ENCODE measurements at regions not wholly inside any gene's neighbourhood (a gene's known extent, or its start where the extent isn't known, plus 50 kb on each side); places are given as distances from the start of the nearest gene placed in this dataset.
"Not testable (repeated sequence)": the region's sequence is repeated elsewhere in the genome, so short reads cannot be mapped to it uniquely, and the experiment has no call there.

DNA sequence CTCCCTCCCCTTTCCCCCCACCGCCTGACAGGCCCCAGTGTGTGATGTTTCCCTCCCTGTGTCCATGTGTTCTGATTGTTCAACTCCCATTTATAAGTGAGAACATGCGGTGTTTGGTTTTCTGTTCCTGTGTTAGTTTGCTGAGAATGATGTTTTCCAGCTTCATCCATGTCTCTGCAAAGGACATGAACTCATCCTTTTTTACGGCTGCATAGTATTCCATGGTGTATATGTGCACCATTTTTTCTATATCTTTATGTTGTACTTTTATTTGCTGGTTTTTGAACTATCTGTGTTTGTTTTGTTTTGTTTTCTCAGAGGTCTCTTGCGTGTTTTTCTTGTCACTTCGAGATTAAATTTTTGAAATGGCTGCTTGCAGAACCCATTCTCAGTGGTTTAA is 188.8 kb upstream of the SLIT2 start:
- H3K9me3 ChIP-seq (ENCODE audit: control insufficient read depth in 2 of 2, low read length in 2 of 2); H3K4me1 ChIP-seq (ENCODE audit: control insufficient read depth in 2 of 2, insufficient read depth in 2 of 2, low read length in 2 of 2): not testable (repeated sequence)

GRCh38 chr4:20062054-20062453 is 189.7 kb upstream of the SLIT2 start:
- Histone ChIP-seq H3K27me3 (ENCODE audit: control insufficient read depth in 2 of 2, insufficient read depth in 2 of 2, low read length in 2 of 2) (no peaks in the 10 kb centered on the region), H3K9ac (ENCODE audit: low read depth in 1 of 2, low read length in 2 of 2) (no peak overlapping the region), H3K4me1 (ENCODE audit: control insufficient read depth in 2 of 2, insufficient read depth in 2 of 2, low read length in 2 of 2) (no peaks in the 10 kb centered on the region), H3K36me3 (ENCODE audit: control insufficient read depth in 2 of 2, insufficient read depth in 2 of 2, low read length in 2 of 2) (no peaks in the 10 kb centered on the region), H3K27ac (ENCODE audit: low read depth in 2 of 2, low read length in 2 of 2) (no peak overlapping the region), H3K9me3 (ENCODE audit: control insufficient read depth in 2 of 2, low read length in 2 of 2) (no peaks in the 10 kb centered on the region), H3K4me3 (ENCODE audit: low read length in 2 of 2) (no peak overlapping the region)

More for the DNA sequence above, 188.8 kb upstream of the SLIT2 start:
- H3K27me3 ChIP-seq (ENCODE audit: control insufficient read depth in 2 of 2, insufficient read depth in 2 of 2, low read length in 2 of 2); H3K9ac ChIP-seq (ENCODE audit: low read depth in 1 of 2, low read length in 2 of 2); H3K4me3 ChIP-seq (ENCODE audit: low read length in 2 of 2); H3K36me3 ChIP-seq (ENCODE audit: control insufficient read depth in 2 of 2, insufficient read depth in 2 of 2, low read length in 2 of 2); H3K27ac ChIP-seq (ENCODE audit: low read depth in 2 of 2, low read length in 2 of 2): not testable (repeated sequence)

GRCh38 chr4:20050768-20051167 is 200.9 kb upstream of the SLIT2 start:
- H3K36me3 ChIP-seq (ENCODE audit: control insufficient read depth in 2 of 2, insufficient read depth in 2 of 2, low read length in 2 of 2): no peaks in the 10 kb centered on the region
- H3K27ac ChIP-seq (ENCODE audit: low read depth in 2 of 2, low read length in 2 of 2): no peak overlapping the region
- H3K9me3 ChIP-seq (ENCODE audit: control insufficient read depth in 2 of 2, low read length in 2 of 2): no peaks in the 10 kb centered on the region
- H3K4me3 ChIP-seq (ENCODE audit: low read length in 2 of 2): no peak overlapping the region
- H3K9ac ChIP-seq (ENCODE audit: low read depth in 1 of 2, low read length in 2 of 2): no peak overlapping the region
- no peaks in the 10 kb centered on the region for H3K4me1 ChIP-seq (ENCODE audit: control insufficient read depth in 2 of 2, insufficient read depth in 2 of 2, low read length in 2 of 2)
- H3K27me3 ChIP-seq (ENCODE audit: control insufficient read depth in 2 of 2, insufficient read depth in 2 of 2, low read length in 2 of 2): no peaks in the 10 kb centered on the region

DNA sequence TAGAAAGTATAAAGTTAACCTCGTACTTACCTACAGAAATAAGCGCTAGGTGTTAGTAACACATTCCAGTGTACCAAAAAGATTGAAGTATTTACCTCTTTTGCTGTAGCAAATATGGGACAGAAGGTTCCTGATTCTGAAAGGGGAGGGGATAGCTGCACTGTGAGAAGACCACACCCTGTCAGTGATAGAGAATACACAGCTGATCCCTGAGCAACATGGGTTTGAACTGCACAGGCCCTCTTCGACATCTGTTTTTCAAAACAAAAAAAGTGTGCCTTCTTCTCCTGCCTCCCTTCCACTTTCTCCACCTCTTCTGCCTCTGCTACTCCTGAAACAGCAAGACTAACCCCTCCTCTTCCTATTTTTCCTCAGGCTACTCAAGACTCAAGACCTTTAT is 201.8 kb upstream of the SLIT2 start:
- no peaks in the 10 kb centered on the region for H3K36me3 ChIP-seq (ENCODE audit: control insufficient read depth in 2 of 2, insufficient read depth in 2 of 2, low read length in 2 of 2)
- H3K27me3 ChIP-seq (ENCODE audit: control insufficient read depth in 2 of 2, insufficient read depth in 2 of 2, low read length in 2 of 2): no peaks in the 10 kb centered on the region
- no peaks in the 10 kb centered on the region for H3K4me1 ChIP-seq (ENCODE audit: control insufficient read depth in 2 of 2, insufficient read depth in 2 of 2, low read length in 2 of 2)
- H3K27ac ChIP-seq (ENCODE audit: low read depth in 2 of 2, low read length in 2 of 2): no peak overlapping the region
- no peaks in the 10 kb centered on the region for H3K9me3 ChIP-seq (ENCODE audit: control insufficient read depth in 2 of 2, low read length in 2 of 2)
- no peak overlapping the region for H3K9ac ChIP-seq (ENCODE audit: low read depth in 1 of 2, low read length in 2 of 2)
- no peak overlapping the region for H3K4me3 ChIP-seq (ENCODE audit: low read length in 2 of 2)

- Histone ChIP-seq H3K9me3 (ENCODE audit: control insufficient read depth in 2 of 2, low read length in 2 of 2) (no peaks in the 10 kb centered on the region), H3K9ac (ENCODE audit: low read depth in 1 of 2, low read length in 2 of 2) (no peak overlapping the region), H3K4me3 (ENCODE audit: low read length in 2 of 2) (no peak overlapping the region), H3K27me3 (ENCODE audit: control insufficient read depth in 2 of 2, insufficient read depth in 2 of 2, low read length in 2 of 2) (no peaks in the 10 kb centered on the region), H3K4me1 (ENCODE audit: control insufficient read depth in 2 of 2, insufficient read depth in 2 of 2, low read length in 2 of 2) (no peaks in the 10 kb centered on the region), H3K27ac (ENCODE audit: low read depth in 2 of 2, low read length in 2 of 2) (no peak overlapping the region), H3K36me3 (ENCODE audit: control insufficient read depth in 2 of 2, insufficient read depth in 2 of 2, low read length in 2 of 2) (no peaks in the 10 kb centered on the region)
These were observed 204.6 kb upstream of the SLIT2 start for GRCh38 chr4:20046931-20047677.

GRCh38 chr4:20046179-20046578 is 205.5 kb upstream of the SLIT2 start:
- H3K36me3 ChIP-seq (ENCODE audit: control insufficient read depth in 2 of 2, insufficient read depth in 2 of 2, low read length in 2 of 2): no peaks in the 10 kb centered on the region
- no peak overlapping the region for H3K9ac ChIP-seq (ENCODE audit: low read depth in 1 of 2, low read length in 2 of 2)
- no peaks in the 10 kb centered on the region for H3K9me3 ChIP-seq (ENCODE audit: control insufficient read depth in 2 of 2, low read length in 2 of 2)
- no peaks in the 10 kb centered on the region for H3K4me1 ChIP-seq (ENCODE audit: control insufficient read depth in 2 of 2, insufficient read depth in 2 of 2, low read length in 2 of 2)
- H3K4me3 ChIP-seq (ENCODE audit: low read length in 2 of 2): no peak overlapping the region
- H3K27me3 ChIP-seq (ENCODE audit: control insufficient read depth in 2 of 2, insufficient read depth in 2 of 2, low read length in 2 of 2): no peaks in the 10 kb centered on the region
- no peak overlapping the region for H3K27ac ChIP-seq (ENCODE audit: low read depth in 2 of 2, low read length in 2 of 2)

DNA sequence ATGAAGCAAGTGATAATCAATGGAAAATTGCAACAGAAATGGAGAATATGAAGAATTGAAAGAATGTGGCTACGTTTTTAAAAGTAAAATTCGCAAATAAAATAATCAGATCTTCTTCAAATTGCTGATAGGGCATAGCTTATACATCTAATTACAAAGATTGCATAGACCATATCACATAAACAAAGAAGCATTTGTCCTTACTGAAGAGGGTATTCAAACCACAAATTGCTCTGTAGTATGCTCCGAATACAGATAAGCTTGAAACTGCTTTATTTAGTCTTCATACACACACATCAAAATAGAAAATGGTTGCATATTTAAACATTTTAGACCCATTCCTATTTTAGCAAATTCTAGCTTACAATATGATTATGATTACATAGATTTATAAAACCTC is 206.7 kb upstream of the SLIT2 start:
- Histone ChIP-seq H3K27me3 (ENCODE audit: control insufficient read depth in 2 of 2, insufficient read depth in 2 of 2, low read length in 2 of 2) (no peaks in the 10 kb centered on the region), H3K27ac (ENCODE audit: low read depth in 2 of 2, low read length in 2 of 2) (no peak overlapping the region), H3K4me3 (ENCODE audit: low read length in 2 of 2) (no peak overlapping the region), H3K4me1 (ENCODE audit: control insufficient read depth in 2 of 2, insufficient read depth in 2 of 2, low read length in 2 of 2) (no peaks in the 10 kb centered on the region), H3K9ac (ENCODE audit: low read depth in 1 of 2, low read length in 2 of 2) (no peak overlapping the region), H3K9me3 (ENCODE audit: control insufficient read depth in 2 of 2, low read length in 2 of 2) (no peaks in the 10 kb centered on the region), H3K36me3 (ENCODE audit: control insufficient read depth in 2 of 2, insufficient read depth in 2 of 2, low read length in 2 of 2) (no peaks in the 10 kb centered on the region)

DNA sequence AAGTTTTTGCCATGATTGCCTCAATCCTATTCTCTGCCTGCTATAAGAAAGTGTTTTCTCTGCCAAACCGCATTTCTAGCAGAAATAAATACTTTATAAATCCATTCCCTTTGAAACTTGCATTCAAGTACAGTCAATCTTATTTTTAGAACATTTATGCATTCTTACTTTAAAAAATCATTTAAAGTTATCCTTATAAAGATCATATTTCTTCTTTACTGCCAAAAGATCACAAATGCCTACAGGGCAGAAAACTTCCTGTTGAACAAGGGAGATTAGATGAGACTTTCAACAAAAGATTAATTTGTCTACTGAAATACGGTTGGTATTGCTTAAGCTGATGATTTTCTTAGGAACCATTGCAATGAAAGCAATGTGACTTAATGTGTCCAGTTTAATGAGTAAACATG is 207.2 kb upstream of the SLIT2 start:
- Histone ChIP-seq H3K36me3 (ENCODE audit: control insufficient read depth in 2 of 2, insufficient read depth in 2 of 2, low read length in 2 of 2) (no peaks in the 10 kb centered on the region), H3K4me1 (ENCODE audit: control insufficient read depth in 2 of 2, insufficient read depth in 2 of 2, low read length in 2 of 2) (no peaks in the 10 kb centered on the region), H3K9me3 (ENCODE audit: control insufficient read depth in 2 of 2, low read length in 2 of 2) (no peaks in the 10 kb centered on the region), H3K27me3 (ENCODE audit: control insufficient read depth in 2 of 2, insufficient read depth in 2 of 2, low read length in 2 of 2) (no peaks in the 10 kb centered on the region), H3K9ac (ENCODE audit: low read depth in 1 of 2, low read length in 2 of 2) (no peak overlapping the region), H3K27ac (ENCODE audit: low read depth in 2 of 2, low read length in 2 of 2) (no peak overlapping the region), H3K4me3 (ENCODE audit: low read length in 2 of 2) (no peak overlapping the region)

DNA sequence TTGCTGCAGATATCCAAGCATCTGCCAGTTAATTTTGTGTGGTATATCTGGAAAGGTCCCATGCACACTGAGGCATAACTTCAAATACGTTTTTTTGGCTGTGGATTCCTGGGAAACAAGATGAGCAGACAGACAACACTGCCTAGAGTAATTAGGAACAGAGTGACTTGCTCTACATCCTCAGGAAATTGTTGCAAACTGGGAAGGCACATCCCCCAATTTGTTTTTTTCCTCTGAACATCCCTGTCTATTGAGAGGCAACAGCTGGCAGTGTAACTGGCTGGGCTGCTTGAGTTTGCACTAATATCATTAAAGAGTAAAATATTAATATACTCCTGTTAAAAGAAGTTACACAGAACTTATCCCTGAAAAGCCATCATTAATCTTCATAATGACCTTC is 207.7 kb upstream of the SLIT2 start:
- Histone ChIP-seq H3K9me3 (ENCODE audit: control insufficient read depth in 2 of 2, low read length in 2 of 2) (no peaks in the 10 kb centered on the region), H3K9ac (ENCODE audit: low read depth in 1 of 2, low read length in 2 of 2) (no peak overlapping the region), H3K27ac (ENCODE audit: low read depth in 2 of 2, low read length in 2 of 2) (no peak overlapping the region), H3K27me3 (ENCODE audit: control insufficient read depth in 2 of 2, insufficient read depth in 2 of 2, low read length in 2 of 2) (no peaks in the 10 kb centered on the region), H3K4me3 (ENCODE audit: low read length in 2 of 2) (no peak overlapping the region), H3K36me3 (ENCODE audit: control insufficient read depth in 2 of 2, insufficient read depth in 2 of 2, low read length in 2 of 2) (no peaks in the 10 kb centered on the region), H3K4me1 (ENCODE audit: control insufficient read depth in 2 of 2, insufficient read depth in 2 of 2, low read length in 2 of 2) (no peaks in the 10 kb centered on the region)

DNA sequence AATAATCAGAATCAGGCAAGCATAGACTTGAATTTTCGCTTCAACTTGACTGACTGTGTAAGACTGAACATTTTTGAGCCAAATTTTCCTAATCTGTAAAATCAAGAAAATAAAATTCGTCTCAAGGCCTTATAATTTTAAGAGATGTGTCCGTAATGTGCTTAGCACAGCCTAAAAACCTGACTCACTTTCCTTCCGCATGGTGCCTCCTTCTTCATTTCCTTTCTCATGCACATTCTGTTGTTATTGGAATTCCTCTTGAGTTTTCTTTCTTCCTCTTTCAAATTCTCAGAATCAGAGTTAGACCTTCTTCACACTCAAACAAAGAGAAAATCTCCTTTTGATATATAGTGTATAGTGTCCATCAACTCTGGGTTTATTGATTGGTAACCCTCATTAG is 208.9 kb upstream of the SLIT2 start:
- H3K9me3 ChIP-seq (ENCODE audit: control insufficient read depth in 2 of 2, low read length in 2 of 2): no peaks in the 10 kb centered on the region
- H3K4me1 ChIP-seq (ENCODE audit: control insufficient read depth in 2 of 2, insufficient read depth in 2 of 2, low read length in 2 of 2): no peaks in the 10 kb centered on the region
- no peak overlapping the region for H3K27ac ChIP-seq (ENCODE audit: low read depth in 2 of 2, low read length in 2 of 2)
- no peaks in the 10 kb centered on the region for H3K36me3 ChIP-seq (ENCODE audit: control insufficient read depth in 2 of 2, insufficient read depth in 2 of 2, low read length in 2 of 2)
- H3K9ac ChIP-seq (ENCODE audit: low read depth in 1 of 2, low read length in 2 of 2): no peak overlapping the region
- H3K4me3 ChIP-seq (ENCODE audit: low read length in 2 of 2): no peak overlapping the region
- no peaks in the 10 kb centered on the region for H3K27me3 ChIP-seq (ENCODE audit: control insufficient read depth in 2 of 2, insufficient read depth in 2 of 2, low read length in 2 of 2)

Data from mucosa of rectum (tissue), 2 donors.